Fibroblast of skin of right biceps (primary cell): ENCODE measurements at regions not wholly inside any gene's neighbourhood (a gene's known extent, or its start where the extent isn't known, plus 50 kb on each side); places are given as distances from the start of the nearest gene placed in this dataset.

Source experiments
- DNase-seq: peaks from one replicate; pipeline ENCODE4 v3.0.0-alpha.2; 2013

- DNase-seq: no peak
Measured at GRCh38 chr2:126437016-126437415, 218.9 kb upstream of the GYPC start.

GRCh38 chr2:126444512-126444911 lies 211.4 kb upstream of the GYPC start:
- no peak for DNase-seq

GRCh38 chr2:126446106-126446695 lies 209.8 kb upstream of the GYPC start:
- no peak for DNase-seq

GRCh38 chr2:126448611-126449010 lies 207.3 kb upstream of the GYPC start:
- DNase-seq: no peak

GRCh38 chr2:126449677-126450076 lies 206.3 kb upstream of the GYPC start:
- no peak for DNase-seq

- no peak for DNase-seq
Measured at GRCh38 chr2:126463892-126464674, 191.9 kb upstream of the GYPC start.

GRCh38 chr2:126467367-126468054 lies 188.4 kb upstream of the GYPC start:
- DNase-seq: no peak

GRCh38 chr2:126475031-126475430 lies 180.9 kb upstream of the GYPC start:
- DNase-seq: no peak

GRCh38 chr2:126476691-126477090 lies 179.3 kb upstream of the GYPC start:
- no peak for DNase-seq

- no peak for DNase-seq
Measured at GRCh38 chr2:126480033-126480432, 175.9 kb upstream of the GYPC start.

GRCh38 chr2:126482582-126483464 lies 173.1 kb upstream of the GYPC start:
- DNase-seq: no peak

GRCh38 chr2:126494593-126494992 lies 161.4 kb upstream of the GYPC start:
- no peak for DNase-seq

GRCh38 chr2:126495189-126495588 lies 160.8 kb upstream of the GYPC start:
- DNase-seq: no peak

GRCh38 chr2:126496493-126496892 lies 159.5 kb upstream of the GYPC start:
- no peak for DNase-seq

- no peak for DNase-seq
Measured at GRCh38 chr2:126503476-126503875, 152.5 kb upstream of the GYPC start.

- DNase-seq: no peak
Measured at GRCh38 chr2:126504949-126505348, 151.0 kb upstream of the GYPC start.

- no peak for DNase-seq
Measured at GRCh38 chr2:126506786-126507185, 149.2 kb upstream of the GYPC start.

- no peak for DNase-seq
Measured at GRCh38 chr2:126507425-126507911, 148.5 kb upstream of the GYPC start.

GRCh38 chr2:126510356-126510755 lies 145.6 kb upstream of the GYPC start:
- DNase-seq: no peak

GRCh38 chr2:126510960-126511359 lies 145.0 kb upstream of the GYPC start:
- no peak for DNase-seq

GRCh38 chr2:126512026-126512425 lies 143.9 kb upstream of the GYPC start:
- no peak for DNase-seq

- DNase-seq: peak; percentile 25
Measured at GRCh38 chr2:126513033-126513432, 142.9 kb upstream of the GYPC start.

GRCh38 chr2:126515471-126515870 lies 140.5 kb upstream of the GYPC start:
- no peak for DNase-seq
